ENCODE measurements at regions not wholly inside any gene's neighbourhood (a gene's known extent, or its start where the extent isn't known, plus 50 kb on each side); places are given as distances from the start of the nearest gene placed in this dataset.

DNA sequence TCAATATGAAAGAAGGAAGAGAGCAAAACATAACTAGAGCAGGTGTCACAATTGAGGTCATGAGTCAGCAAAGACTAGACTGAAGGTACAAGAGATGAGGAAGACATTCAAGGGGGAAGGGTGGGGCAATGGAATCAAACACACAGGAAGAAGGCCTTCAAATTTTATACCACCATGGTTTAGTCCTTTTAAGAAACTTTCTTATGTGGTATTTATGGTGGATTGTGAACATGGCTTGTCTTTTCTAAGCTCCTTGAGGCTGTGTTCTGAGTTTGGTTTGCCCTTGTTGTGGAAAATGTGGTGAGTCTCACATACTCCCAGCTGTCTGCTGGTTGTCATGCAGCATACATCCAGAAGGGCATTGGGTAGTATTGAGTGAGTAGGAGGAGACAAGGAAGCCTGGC, 62.1 kb downstream of the NABP1 start:
- TF ChIP-seq, protein P1, sequence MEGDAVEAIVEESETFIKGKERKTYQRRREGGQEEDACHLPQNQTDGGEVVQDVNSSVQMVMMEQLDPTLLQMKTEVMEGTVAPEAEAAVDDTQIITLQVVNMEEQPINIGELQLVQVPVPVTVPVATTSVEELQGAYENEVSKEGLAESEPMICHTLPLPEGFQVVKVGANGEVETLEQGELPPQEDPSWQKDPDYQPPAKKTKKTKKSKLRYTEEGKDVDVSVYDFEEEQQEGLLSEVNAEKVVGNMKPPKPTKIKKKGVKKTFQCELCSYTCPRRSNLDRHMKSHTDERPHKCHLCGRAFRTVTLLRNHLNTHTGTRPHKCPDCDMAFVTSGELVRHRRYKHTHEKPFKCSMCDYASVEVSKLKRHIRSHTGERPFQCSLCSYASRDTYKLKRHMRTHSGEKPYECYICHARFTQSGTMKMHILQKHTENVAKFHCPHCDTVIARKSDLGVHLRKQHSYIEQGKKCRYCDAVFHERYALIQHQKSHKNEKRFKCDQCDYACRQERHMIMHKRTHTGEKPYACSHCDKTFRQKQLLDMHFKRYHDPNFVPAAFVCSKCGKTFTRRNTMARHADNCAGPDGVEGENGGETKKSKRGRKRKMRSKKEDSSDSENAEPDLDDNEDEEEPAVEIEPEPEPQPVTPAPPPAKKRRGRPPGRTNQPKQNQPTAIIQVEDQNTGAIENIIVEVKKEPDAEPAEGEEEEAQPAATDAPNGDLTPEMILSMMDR (conservative IDR thresholded peaks at IDR 0.05; ENCODE audit: low read depth, low read length) = no peak
- TF ChIP-seq EZH2phosphoT487 (IDR thresholded peaks at IDR 0.05; ENCODE audit: borderline replicate concordance, low read length) (no peak), EZH2 (IDR thresholded peaks at IDR 0.05; ENCODE audit: low read length, unreplicated experiment) (no peak)

Measured in PC-3 (cell line).